ENCODE measurements at regions not wholly inside any gene's neighbourhood (a gene's known extent, or its start where the extent isn't known, plus 50 kb on each side); places are given as distances from the start of the nearest gene placed in this dataset.

DNA sequence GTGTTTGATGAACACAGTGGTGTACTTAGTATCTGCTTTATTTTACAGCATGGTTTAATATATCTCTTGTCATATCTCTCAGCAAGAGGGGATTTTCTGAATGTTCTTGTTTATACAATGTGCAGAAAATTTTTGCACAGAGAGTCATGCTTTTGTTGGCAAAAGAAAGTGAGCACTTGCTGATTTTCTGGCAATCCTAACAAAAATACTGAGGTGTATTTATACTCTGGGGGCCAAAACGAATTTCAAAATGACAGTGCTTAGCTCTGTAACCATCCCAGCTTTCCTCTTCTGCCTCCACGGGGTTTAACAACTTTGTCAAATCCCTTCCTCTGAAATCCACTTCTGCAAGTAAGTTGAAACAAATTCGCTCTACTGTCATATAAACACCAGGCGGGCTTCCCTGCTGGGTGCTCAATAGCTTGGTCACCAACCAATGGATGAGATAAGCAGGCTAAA lies 169.2 kb downstream of the NOC3L start:
- TF ChIP-seq PAX5 (IDR thresholded peaks at IDR 0.05; ENCODE audit: insufficient read depth, low read length, severe bottlenecking) (no peak), POLR2A (IDR thresholded peaks at IDR 0.05; ENCODE audit: low read depth, low read length) (no peak), POU2F2 (IDR thresholded peaks at IDR 0.05; ENCODE audit: low read depth, low read length) (no peak)
- FAIRE-seq: no peak
- DNase-seq (ENCODE audit: insufficient read length, low spot score): no peak

DNA sequence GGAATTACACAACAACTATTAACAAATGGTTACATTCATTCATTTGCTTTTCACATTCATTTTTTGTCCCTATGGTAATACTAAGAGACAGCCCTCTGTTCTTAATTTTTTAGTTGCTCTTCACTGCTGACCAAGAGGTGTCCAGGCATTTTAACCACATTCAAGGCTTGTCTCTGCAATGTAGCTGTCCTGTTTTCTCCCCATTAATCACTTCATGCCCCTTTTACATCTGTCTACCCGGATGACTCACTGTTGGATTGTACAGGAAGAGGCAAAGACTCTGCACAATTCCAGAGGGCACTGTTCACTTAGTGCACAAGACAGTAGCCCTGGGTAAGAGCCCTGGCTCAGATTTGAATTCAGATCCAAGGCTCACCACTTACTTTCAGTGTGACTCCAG lies 168.5 kb downstream of the NOC3L start:
- DNase-seq (ENCODE audit: insufficient read length, low spot score) (no peak), FAIRE-seq (no peak)
- TF ChIP-seq POU2F2 (IDR thresholded peaks at IDR 0.05; ENCODE audit: low read depth, low read length): no peak
- TF ChIP-seq POLR2A (IDR thresholded peaks at IDR 0.05; ENCODE audit: low read depth, low read length): no peak
- TF ChIP-seq POLR2AphosphoS5 (IDR thresholded peaks at IDR 0.05; ENCODE audit: low read depth, low read length): no peak
- TF ChIP-seq PAX5 (IDR thresholded peaks at IDR 0.05; ENCODE audit: insufficient read depth, low read length, severe bottlenecking): no peak
- TF ChIP-seq SPI1 (IDR thresholded peaks at IDR 0.05; ENCODE audit: low read depth, low read length): no peak
- TF ChIP-seq TAF1 (IDR thresholded peaks at IDR 0.05; ENCODE audit: low read depth, low read length): no peak

- no peak for TF ChIP-seq POU2F2 (IDR thresholded peaks at IDR 0.05; ENCODE audit: low read depth, low read length)
- no peak for TF ChIP-seq PAX5 (IDR thresholded peaks at IDR 0.05; ENCODE audit: insufficient read depth, low read length, severe bottlenecking)
- no peak for TF ChIP-seq TAF1 (IDR thresholded peaks at IDR 0.05; ENCODE audit: low read depth, low read length)
- TF ChIP-seq POLR2A (IDR thresholded peaks at IDR 0.05; ENCODE audit: low read depth, low read length): no peak
- TF ChIP-seq SPI1 (IDR thresholded peaks at IDR 0.05; ENCODE audit: low read depth, low read length): no peak
- no peak for TF ChIP-seq POLR2AphosphoS5 (IDR thresholded peaks at IDR 0.05; ENCODE audit: low read depth, low read length)
- no peak for DNase-seq (ENCODE audit: insufficient read length, low spot score)
- no peak for FAIRE-seq
These were observed 165.5 kb downstream of the NOC3L start for GRCh38 chr10:94197241-94197640.

- TF ChIP-seq PAX5 (IDR thresholded peaks at IDR 0.05; ENCODE audit: insufficient read depth, low read length, severe bottlenecking) (no peak), SPI1 (IDR thresholded peaks at IDR 0.05; ENCODE audit: low read depth, low read length) (no peak)
- FAIRE-seq (no peak), DNase-seq (ENCODE audit: insufficient read length, low spot score) (no peak)
These were observed 164.4 kb downstream of the NOC3L start for GRCh38 chr10:94198324-94198723.

GRCh38 chr10:94199565-94199964 lies 163.2 kb downstream of the NOC3L start:
- FAIRE-seq (no peak), DNase-seq (ENCODE audit: insufficient read length, low spot score) (no peak)
- no peak for TF ChIP-seq POLR2AphosphoS5 (IDR thresholded peaks at IDR 0.05; ENCODE audit: low read depth, low read length)
- TF ChIP-seq PAX5 (IDR thresholded peaks at IDR 0.05; ENCODE audit: insufficient read depth, low read length, severe bottlenecking): no peak
- no peak for TF ChIP-seq POU2F2 (IDR thresholded peaks at IDR 0.05; ENCODE audit: low read depth, low read length)
- TF ChIP-seq TAF1 (IDR thresholded peaks at IDR 0.05; ENCODE audit: low read depth, low read length): no peak
- TF ChIP-seq SPI1 (IDR thresholded peaks at IDR 0.05; ENCODE audit: low read depth, low read length): no peak
- TF ChIP-seq POLR2A (IDR thresholded peaks at IDR 0.05; ENCODE audit: low read depth, low read length): no peak

DNA sequence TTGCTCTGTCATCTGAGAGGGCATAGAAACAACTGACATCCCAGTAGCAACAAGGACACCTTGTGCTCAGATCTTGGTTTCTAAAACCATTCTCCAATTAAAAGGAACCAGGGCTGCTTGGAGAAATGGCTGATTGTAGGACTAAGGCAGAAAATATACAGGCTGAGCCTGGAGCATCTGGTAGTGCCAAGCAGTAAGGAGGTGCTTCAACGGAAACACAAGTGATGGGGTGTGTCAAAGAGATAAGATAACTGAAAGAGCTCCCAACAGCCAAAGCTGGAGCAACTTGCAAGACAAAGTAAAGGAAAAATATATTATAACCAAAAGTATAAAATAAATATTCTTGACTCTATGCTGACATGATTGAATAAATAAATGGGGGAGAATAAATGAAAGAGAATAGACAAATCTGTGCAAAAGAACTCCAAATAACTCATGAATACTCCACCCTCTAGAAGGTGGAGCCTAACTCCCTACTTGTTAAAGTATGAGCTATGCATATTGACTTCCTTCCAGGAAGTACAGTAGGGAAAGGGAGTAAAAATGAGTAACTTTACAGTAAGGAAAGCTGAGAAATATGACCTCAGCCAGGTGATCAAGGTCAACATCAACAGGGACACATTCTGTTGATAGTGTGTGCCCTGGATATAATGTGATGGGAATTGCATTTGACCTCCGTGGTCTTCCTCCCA lies 162.4 kb downstream of the NOC3L start:
- TF ChIP-seq POU2F2 (IDR thresholded peaks at IDR 0.05; ENCODE audit: low read depth, low read length) (no peak), POLR2AphosphoS5 (IDR thresholded peaks at IDR 0.05; ENCODE audit: low read depth, low read length) (no peak), SPI1 (IDR thresholded peaks at IDR 0.05; ENCODE audit: low read depth, low read length) (no peak), POLR2A (IDR thresholded peaks at IDR 0.05; ENCODE audit: low read depth, low read length) (no peak), TAF1 (IDR thresholded peaks at IDR 0.05; ENCODE audit: low read depth, low read length) (no peak), PAX5 (IDR thresholded peaks at IDR 0.05; ENCODE audit: insufficient read depth, low read length, severe bottlenecking) (no peak)
- DNase-seq (ENCODE audit: insufficient read length, low spot score) (no peak), FAIRE-seq (no peak)

DNA sequence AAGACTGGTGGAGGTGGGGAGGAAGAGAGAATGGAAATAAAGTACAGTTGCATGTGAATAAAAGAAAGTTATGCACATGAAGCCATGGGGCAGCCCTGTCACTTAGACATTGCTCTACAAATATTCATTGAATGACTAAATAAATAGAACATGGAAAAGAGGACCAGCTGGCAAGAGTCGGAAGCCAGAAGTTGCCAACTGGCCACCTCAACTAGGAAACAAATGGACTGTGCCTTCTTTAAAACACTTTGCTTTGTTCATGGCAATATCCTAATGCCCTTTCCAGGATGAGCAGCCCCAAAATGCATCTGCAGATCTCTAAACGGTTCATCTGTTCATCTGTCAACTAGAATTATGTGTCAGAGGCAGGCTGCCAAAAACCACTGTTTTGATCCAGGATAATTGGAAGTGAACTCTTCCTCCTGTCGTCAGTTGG lies 157.3 kb downstream of the NOC3L start:
- FAIRE-seq (no peak), DNase-seq (ENCODE audit: insufficient read length, low spot score) (no peak)
- TF ChIP-seq SPI1 (IDR thresholded peaks at IDR 0.05; ENCODE audit: low read depth, low read length) (no peak), POU2F2 (IDR thresholded peaks at IDR 0.05; ENCODE audit: low read depth, low read length) (no peak), TAF1 (IDR thresholded peaks at IDR 0.05; ENCODE audit: low read depth, low read length) (no peak), POLR2A (IDR thresholded peaks at IDR 0.05; ENCODE audit: low read depth, low read length) (no peak), PAX5 (IDR thresholded peaks at IDR 0.05; ENCODE audit: insufficient read depth, low read length, severe bottlenecking) (no peak), POLR2AphosphoS5 (IDR thresholded peaks at IDR 0.05; ENCODE audit: low read depth, low read length) (no peak)

DNA sequence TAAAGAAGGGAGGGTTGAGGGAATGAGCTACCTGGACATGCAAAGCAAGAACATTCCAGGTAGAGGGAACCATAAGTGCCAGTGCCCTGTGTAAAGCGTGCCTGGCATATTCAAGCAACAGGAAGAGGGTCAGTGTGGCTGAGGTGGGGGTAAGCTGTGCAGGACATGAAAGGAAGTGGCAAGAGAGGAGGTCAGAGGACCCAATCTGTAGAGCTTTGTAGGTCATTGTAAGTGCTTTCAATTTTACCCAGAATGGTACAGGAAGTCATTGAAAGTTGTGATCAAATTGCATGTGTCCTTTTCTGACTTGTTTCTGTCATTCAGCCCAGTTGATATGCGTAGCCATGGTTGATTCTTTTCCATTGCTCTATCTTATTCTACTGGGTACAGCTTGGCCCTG lies 156.6 kb downstream of the NOC3L start:
- no peak for FAIRE-seq
- TF ChIP-seq PAX5 (IDR thresholded peaks at IDR 0.05; ENCODE audit: insufficient read depth, low read length, severe bottlenecking) (no peak), SPI1 (IDR thresholded peaks at IDR 0.05; ENCODE audit: low read depth, low read length) (no peak)

DNA sequence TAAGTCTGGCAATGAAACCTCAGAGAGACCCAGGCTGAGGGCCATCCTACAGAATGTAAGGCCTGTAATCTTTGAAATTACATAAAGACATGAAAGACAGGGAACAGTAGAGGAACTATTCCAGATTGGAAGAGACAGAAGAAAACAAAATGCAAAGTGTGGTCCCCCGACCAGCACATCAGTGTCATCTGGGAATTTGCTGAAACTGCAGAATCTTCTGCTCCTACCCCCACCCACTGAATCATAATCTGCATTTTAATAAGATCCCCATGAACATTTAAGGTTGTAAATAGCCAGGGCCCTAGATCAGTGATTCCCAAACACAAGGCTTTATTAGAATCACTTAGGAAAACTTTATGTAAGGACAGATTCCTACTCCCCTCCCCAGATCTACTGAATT lies 154.4 kb downstream of the NOC3L start:
- DNase-seq (ENCODE audit: insufficient read length, low spot score): no peak
- no peak for TF ChIP-seq PAX5 (IDR thresholded peaks at IDR 0.05; ENCODE audit: insufficient read depth, low read length, severe bottlenecking)
- no peak for TF ChIP-seq POLR2AphosphoS5 (IDR thresholded peaks at IDR 0.05; ENCODE audit: low read depth, low read length)
- TF ChIP-seq SPI1 (IDR thresholded peaks at IDR 0.05; ENCODE audit: low read depth, low read length): no peak
- TF ChIP-seq POLR2A (IDR thresholded peaks at IDR 0.05; ENCODE audit: low read depth, low read length): no peak
- TF ChIP-seq TAF1 (IDR thresholded peaks at IDR 0.05; ENCODE audit: low read depth, low read length): no peak
- TF ChIP-seq POU2F2 (IDR thresholded peaks at IDR 0.05; ENCODE audit: low read depth, low read length): no peak
- FAIRE-seq: no peak

More for the DNA sequence above, 156.6 kb downstream of the NOC3L start:
- DNase-seq (ENCODE audit: insufficient read length, low spot score): no peak

DNA sequence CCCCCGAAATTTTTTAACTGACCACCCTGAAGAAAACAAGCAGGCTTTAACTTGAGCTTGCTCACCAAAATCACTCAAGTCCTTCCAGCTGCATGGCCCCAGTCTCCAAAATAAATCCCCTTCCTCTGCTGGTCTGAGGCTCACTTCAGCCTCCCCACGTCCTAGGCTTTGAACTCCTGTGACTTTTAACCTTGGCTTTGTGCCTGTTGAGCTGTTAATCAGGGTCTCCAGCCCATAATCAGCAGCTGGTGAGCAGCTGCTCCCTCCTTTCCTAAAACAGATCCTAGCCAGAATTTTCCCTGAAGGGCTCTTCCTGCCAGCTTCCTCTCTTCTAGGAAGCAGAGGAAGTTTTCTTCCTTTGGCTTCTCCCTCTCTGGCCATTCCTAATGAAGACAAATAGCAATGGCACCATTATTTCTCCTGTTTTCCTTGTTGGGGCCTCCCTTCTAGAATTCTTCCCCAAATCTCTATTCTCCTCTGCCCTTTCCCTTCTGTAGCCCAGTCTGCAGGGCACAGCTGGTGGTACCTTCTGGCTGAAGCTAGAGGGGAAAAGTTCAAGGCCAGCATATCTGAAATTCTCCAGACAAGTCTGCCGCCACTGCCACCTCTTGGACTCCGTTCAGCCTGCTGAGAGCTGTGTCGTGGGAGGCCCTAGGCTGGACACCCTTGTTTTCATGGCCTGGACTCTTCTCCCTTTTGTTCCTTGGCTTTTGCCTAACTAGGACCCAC lies 152.1 kb downstream of the NOC3L start:
- DNase-seq (ENCODE audit: insufficient read length, low spot score) (no peak), FAIRE-seq (no peak)
- TF ChIP-seq POU2F2 (IDR thresholded peaks at IDR 0.05; ENCODE audit: low read depth, low read length) (no peak), PAX5 (IDR thresholded peaks at IDR 0.05; ENCODE audit: insufficient read depth, low read length, severe bottlenecking) (no peak), POLR2A (IDR thresholded peaks at IDR 0.05; ENCODE audit: low read depth, low read length) (no peak), TAF1 (IDR thresholded peaks at IDR 0.05; ENCODE audit: low read depth, low read length) (no peak), SPI1 (IDR thresholded peaks at IDR 0.05; ENCODE audit: low read depth, low read length) (no peak), POLR2AphosphoS5 (IDR thresholded peaks at IDR 0.05; ENCODE audit: low read depth, low read length) (no peak)

Data from GM12891 (cell line).